Stimulated activated CD4-positive, alpha-beta T cell treated with anti-CD3 and anti-CD28 coated beads, Interleukin-15, amount 100 ng/mL, for 24 hours (primary cell): ENCODE measurements at regions not wholly inside any gene's neighbourhood (a gene's known extent, or its start where the extent isn't known, plus 50 kb on each side); places are given as distances from the start of the nearest gene placed in this dataset.

Experiments
- DNase-seq: peaks from one replicate; pipeline ENCODE4 v3.0.0-alpha.2; 2020

DNA sequence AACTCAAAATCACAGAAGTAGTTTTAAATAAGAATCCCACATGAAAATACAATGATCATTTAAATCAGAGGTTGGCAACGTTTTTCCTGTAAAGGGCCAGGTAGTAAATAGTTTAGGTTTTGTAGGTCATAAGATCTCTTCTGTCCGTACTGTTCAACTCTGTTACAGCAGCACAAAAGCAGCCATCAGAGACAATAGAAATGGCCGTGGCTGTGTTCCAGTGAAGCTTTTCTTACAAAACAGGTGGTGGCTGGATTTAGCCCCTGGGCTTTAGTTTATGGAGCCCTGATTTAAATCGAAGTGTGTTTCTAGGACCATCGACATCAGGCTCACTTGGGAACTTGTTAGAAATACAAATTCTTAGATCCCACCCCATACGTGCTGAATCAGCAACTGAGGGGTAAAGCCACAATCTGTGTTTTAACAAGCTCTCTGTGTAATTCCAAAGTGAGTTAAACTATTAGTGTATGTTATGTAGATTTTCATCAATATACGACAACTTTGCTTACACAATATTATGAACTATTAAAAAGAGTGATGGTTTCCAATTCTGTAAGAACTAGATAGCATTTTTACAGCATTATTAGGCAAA, 54.8 kb upstream of the MIR17HG start:
- DNase-seq: no peak

DNA sequence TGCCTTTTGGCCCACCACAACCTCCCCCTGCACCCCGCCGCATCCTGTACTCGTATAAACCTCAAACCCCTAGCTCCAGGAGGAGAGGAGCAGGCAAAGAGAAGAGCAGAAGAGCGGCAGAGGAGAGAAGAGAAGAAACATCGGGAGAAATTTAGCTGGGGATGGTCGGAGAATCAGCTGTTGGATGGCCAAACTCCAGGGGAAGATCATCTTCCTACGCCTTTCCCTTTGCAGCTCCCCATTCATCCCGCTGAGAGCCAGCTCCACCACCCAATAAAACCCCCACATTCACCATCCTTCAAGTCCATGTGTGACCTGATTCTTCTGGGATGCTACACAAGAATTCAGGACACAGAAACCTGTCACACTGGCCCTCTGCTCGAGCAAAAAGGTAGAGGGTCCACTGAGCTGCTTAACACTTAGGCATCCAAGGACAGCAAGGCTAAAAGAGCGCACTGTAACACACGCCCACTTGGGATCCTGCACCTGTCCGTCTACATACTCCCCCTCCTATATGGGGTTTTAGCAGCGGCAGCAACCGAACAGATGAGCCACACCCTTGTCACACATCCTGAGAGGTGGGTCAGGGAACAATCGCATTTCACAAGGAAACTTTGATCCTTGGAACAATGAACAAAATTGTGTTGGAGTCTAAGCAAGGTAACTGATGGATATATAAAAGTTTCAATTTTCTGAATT, 51.6 kb upstream of the MIR17HG start:
- no peak for DNase-seq

DNA sequence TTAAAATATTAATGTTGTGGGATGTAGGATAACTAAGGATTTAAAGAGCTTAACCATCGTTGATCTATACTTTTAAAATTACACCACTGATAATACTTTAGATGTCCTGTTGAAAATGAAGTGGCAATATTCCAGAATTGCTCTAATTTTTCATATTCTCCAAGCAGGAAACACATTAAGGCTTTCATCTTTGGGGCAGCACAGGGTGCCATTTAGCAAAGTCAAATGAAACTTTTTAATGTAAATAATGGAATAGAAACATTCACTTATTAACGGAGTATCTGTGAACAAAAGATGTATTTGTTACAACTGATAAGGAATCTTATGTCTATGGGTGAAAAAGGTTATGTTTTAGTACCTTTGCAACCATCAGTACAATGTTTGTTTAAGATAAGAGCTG, 50.0 kb upstream of the MIR17HG start:
- DNase-seq: no peak
